ENCODE measurements at regions not wholly inside any gene's neighbourhood (a gene's known extent, or its start where the extent isn't known, plus 50 kb on each side); places are given as distances from the start of the nearest gene placed in this dataset.

DNA sequence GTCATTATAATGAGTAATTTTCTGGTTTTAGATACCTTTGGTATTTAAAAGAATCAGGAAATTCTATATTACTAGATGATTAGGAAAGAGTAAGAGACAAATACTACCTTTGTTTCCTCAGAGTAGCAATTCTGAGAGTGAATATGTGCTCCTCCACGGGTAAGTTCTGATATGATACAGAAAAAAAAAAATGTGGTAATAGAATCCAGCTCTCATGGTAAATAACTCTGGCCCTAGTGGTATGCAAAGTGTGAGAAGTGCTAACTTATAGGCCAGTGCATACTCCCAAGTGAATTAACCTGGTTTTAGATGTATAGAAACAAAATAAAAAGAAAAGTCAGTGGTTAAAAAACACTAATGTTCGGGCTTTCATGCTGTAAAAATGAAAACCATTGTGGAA is 512.6 kb upstream of the SEMA3D start:
- no peak for DNase-seq (ENCODE audit: low read depth)
- no peak for TF ChIP-seq MAX (IDR thresholded peaks at IDR 0.05; ENCODE audit: low read depth, low read length)
- no peak for TF ChIP-seq MYC (IDR thresholded peaks at IDR 0.05; ENCODE audit: low read depth, low read length)
- TF ChIP-seq CTCF (IDR thresholded peaks at IDR 0.05; ENCODE audit: low read depth, low read length), result no peak
- no peak for TF ChIP-seq POLR2A (IDR thresholded peaks at IDR 0.05; ENCODE audit: extremely low read depth, insufficient read length)
- H3K4me3 ChIP-seq (ENCODE audit: low read depth, low read length), result no peak overlapping the region

DNA sequence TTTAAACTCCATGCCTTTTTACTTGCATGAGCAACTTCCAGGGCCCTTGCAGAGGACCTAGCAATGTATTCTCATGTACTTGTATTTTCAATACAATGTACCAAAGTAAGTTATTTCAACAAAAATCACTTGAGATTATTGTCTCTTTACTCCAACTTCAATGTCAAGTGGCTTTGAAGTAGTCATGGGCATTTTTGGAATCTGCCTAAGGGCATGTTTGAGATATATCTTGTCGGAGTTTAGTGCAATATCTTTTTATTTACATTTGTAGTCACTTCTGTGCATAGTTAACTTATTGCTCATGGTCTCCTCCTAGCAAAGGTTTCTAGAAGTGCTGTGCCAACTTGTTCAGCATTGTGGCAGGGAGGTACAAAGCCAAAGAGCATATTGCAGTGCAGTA is 508.7 kb upstream of the SEMA3D start:
- DNase-seq (ENCODE audit: low read depth), result no peak
- TF ChIP-seq CTCF (IDR thresholded peaks at IDR 0.05; ENCODE audit: low read depth, low read length) (no peak), MAX (IDR thresholded peaks at IDR 0.05; ENCODE audit: low read depth, low read length) (no peak), POLR2A (IDR thresholded peaks at IDR 0.05; ENCODE audit: extremely low read depth, insufficient read length) (no peak), MYC (IDR thresholded peaks at IDR 0.05; ENCODE audit: low read depth, low read length) (no peak)
- no peak overlapping the region for H3K4me3 ChIP-seq (ENCODE audit: low read depth, low read length)

GRCh38 chr7:85695041-85695440 is 508.2 kb upstream of the SEMA3D start:
- no peak for DNase-seq (ENCODE audit: low read depth)

GRCh38 chr7:85693326-85693725 is 506.5 kb upstream of the SEMA3D start:
- no peak for DNase-seq (ENCODE audit: low read depth)
- H3K4me3 ChIP-seq (ENCODE audit: low read depth, low read length), result no peak overlapping the region
- TF ChIP-seq POLR2A (IDR thresholded peaks at IDR 0.05; ENCODE audit: extremely low read depth, insufficient read length), result no peak
- TF ChIP-seq MAX (IDR thresholded peaks at IDR 0.05; ENCODE audit: low read depth, low read length), result no peak
- no peak for TF ChIP-seq CTCF (IDR thresholded peaks at IDR 0.05; ENCODE audit: low read depth, low read length)
- no peak for TF ChIP-seq MYC (IDR thresholded peaks at IDR 0.05; ENCODE audit: low read depth, low read length)

More at GRCh38 chr7:85695041-85695440, 508.2 kb upstream of the SEMA3D start:
- TF ChIP-seq MAX (IDR thresholded peaks at IDR 0.05; ENCODE audit: low read depth, low read length) (no peak), MYC (IDR thresholded peaks at IDR 0.05; ENCODE audit: low read depth, low read length) (no peak), CTCF (IDR thresholded peaks at IDR 0.05; ENCODE audit: low read depth, low read length) (no peak), POLR2A (IDR thresholded peaks at IDR 0.05; ENCODE audit: extremely low read depth, insufficient read length) (no peak)
- no peak overlapping the region for H3K4me3 ChIP-seq (ENCODE audit: low read depth, low read length)

DNA sequence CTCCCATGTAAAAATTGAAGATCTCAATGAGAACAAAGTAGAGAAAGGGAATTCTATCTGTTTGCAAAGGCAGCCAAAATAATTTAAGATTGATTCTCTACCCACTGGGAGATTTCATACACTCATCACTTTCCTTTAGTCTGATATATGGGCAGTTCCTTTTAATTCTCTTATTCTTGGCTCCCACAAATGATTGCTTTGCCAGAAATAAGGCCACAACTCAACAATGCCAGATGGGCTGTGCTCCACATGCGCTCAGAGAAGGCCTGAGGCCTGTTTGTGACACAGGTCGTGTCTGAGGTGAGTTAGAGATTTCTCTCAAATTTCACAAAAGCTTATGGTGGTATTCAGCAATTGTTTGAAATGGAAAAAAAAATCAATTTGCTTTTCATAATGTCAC is 501.9 kb upstream of the SEMA3D start:
- no peak for TF ChIP-seq MAX (IDR thresholded peaks at IDR 0.05; ENCODE audit: low read depth, low read length)
- no peak for TF ChIP-seq CTCF (IDR thresholded peaks at IDR 0.05; ENCODE audit: low read depth, low read length)
- TF ChIP-seq POLR2A (IDR thresholded peaks at IDR 0.05; ENCODE audit: extremely low read depth, insufficient read length), result no peak
- no peak for TF ChIP-seq MYC (IDR thresholded peaks at IDR 0.05; ENCODE audit: low read depth, low read length)
- no peak overlapping the region for H3K4me3 ChIP-seq (ENCODE audit: low read depth, low read length)
- no peak for DNase-seq (ENCODE audit: low read depth)

All from NB4 (cell line).